Fibroblast of lung (primary cell): ENCODE measurements at regions not wholly inside any gene's neighbourhood (a gene's known extent, or its start where the extent isn't known, plus 50 kb on each side); places are given as distances from the start of the nearest gene placed in this dataset.

Experiments
- DNase-seq, 2 donors: peaks; one replicate each; pipeline versions ENCODE4 v3.0.0 to v3.0.0-alpha.2; 2010; ENCODE audit warnings: low read depth in 2 of 2
- H2AFZ ChIP-seq: 2 replicates; pipeline ENCODE4 v1.5.1; 2012; ENCODE audit warnings: low read length, control low read depth, inconsistent platforms
- H3K27ac ChIP-seq: 2 replicates; pipeline ENCODE4 v1.5.1; 2011; ENCODE audit warnings: low read length, control low read depth; ENCODE audit not compliant: insufficient read depth
- H3K27me3 ChIP-seq: 2 replicates; pipeline ENCODE4 v1.5.1; 2011; ENCODE audit warnings: mild to moderate bottlenecking, low read length; ENCODE audit not compliant: control insufficient read depth, insufficient read depth
- H3K36me3 ChIP-seq: 2 replicates; pipeline ENCODE4 v1.5.1; 2011; ENCODE audit warnings: low read length; ENCODE audit not compliant: control insufficient read depth, insufficient read depth
- H3K4me1 ChIP-seq: 2 replicates; pipeline ENCODE4 v1.5.1; 2011; ENCODE audit warnings: low read length; ENCODE audit not compliant: control insufficient read depth, insufficient read depth; ENCODE audit errors: extremely low read depth
- H3K4me2 ChIP-seq: 2 replicates; pipeline ENCODE4 v1.5.1; 2011; ENCODE audit warnings: low read length, control low read depth; ENCODE audit not compliant: insufficient read depth; ENCODE audit errors: extremely low read depth
- H3K4me3 ChIP-seq, 4 experiments: fragments of 200-600 bp in 1 of 4; sonication (generic) in 1 of 4; replicated peaks in 1 of 4; 2 replicates each; pipeline ENCODE4 v1.5.1; 2011 to 2016; ENCODE audit warnings: low read length in 4 of 4, low read depth in 3 of 4, mild to moderate bottlenecking in 3 of 4, control low read depth in 2 of 4, inconsistent platforms in 1 of 4, mixed read lengths in 1 of 4; ENCODE audit not compliant: insufficient read depth in 1 of 4; ENCODE audit errors: control extremely low read depth in 1 of 4
- H3K79me2 ChIP-seq: 2 replicates; pipeline ENCODE4 v1.5.1; 2012; ENCODE audit warnings: mild to moderate bottlenecking, low read length, inconsistent platforms; ENCODE audit not compliant: control insufficient read depth, insufficient read depth
- H3K9ac ChIP-seq: 2 replicates; pipeline ENCODE4 v1.5.1; 2011; ENCODE audit warnings: mild to moderate bottlenecking, low read length, control low read depth; ENCODE audit not compliant: insufficient read depth
- H3K9me3 ChIP-seq: 2 replicates; pipeline ENCODE4 v1.5.1; 2012; ENCODE audit warnings: low read depth, low read length; ENCODE audit not compliant: control insufficient read depth, insufficient read depth
- H4K20me1 ChIP-seq: 2 replicates; pipeline ENCODE4 v1.5.1; 2011; ENCODE audit warnings: low read length; ENCODE audit not compliant: control insufficient read depth, insufficient read depth; ENCODE audit errors: extremely low read depth
- CTCF ChIP-seq, 2 donors: IDR thresholded peaks in 1 of 2; conservative IDR thresholded peaks in 1 of 2; 1 replicate in 1 of 2; 2 replicates in 1 of 2; pipeline ENCODE4 v1.5.1; 2011 to 2012; ENCODE audit warnings: low read length in 2 of 2, control low read depth in 1 of 2, inconsistent platforms in 1 of 2, low read depth in 1 of 2, mild to moderate bottlenecking in 1 of 2
- EZH2 ChIP-seq: IDR thresholded peaks from 2 replicates; pipeline ENCODE4 v1.5.1; 2012; ENCODE audit warnings: low read length, control low read depth, mild to moderate bottlenecking; ENCODE audit errors: missing control alignments

- TF ChIP-seq CTCF (conservative IDR thresholded peaks at IDR 0.05 in 1 of 2, IDR thresholded peaks at IDR 0.05 in 1 of 2; ENCODE audit: low read depth in 1 of 2, low read length in 2 of 2) (no peak), EZH2 (no peak)
- DNase-seq = no peak
- Histone ChIP-seq H3K36me3 (no peaks in the 10 kb centered on the region), H2AFZ (no peak overlapping the region), H3K9ac (no peak overlapping the region), H3K4me2 (no peak overlapping the region), H3K4me3 (no peak overlapping the region), H3K79me2 (no peaks in the 10 kb centered on the region), H3K27me3 (no peaks in the 10 kb centered on the region), H3K27ac (no peak overlapping the region), H4K20me1 (no peaks in the 10 kb centered on the region), H3K4me1 (no peaks in the 10 kb centered on the region), H3K9me3 (no peaks in the 10 kb centered on the region)
Observed at GRCh38 chr3:192082730-192083660, 622.0 kb downstream of the PYDC2 start.
